ENCODE measurements at regions not wholly inside any gene's neighbourhood (a gene's known extent, or its start where the extent isn't known, plus 50 kb on each side); places are given as distances from the start of the nearest gene placed in this dataset.

- Histone ChIP-seq H3K4me1 (no peaks in the 10 kb centered on the region), H3K9me3 (no peaks in the 10 kb centered on the region), H3K27ac (no peak overlapping the region), H3K27me3 (no peaks in the 10 kb centered on the region), H3K36me3 (no peaks in the 10 kb centered on the region), H3K4me3 (no peak overlapping the region)
- no peak for TF ChIP-seq CTCF (IDR thresholded peaks at IDR 0.05)
- TF ChIP-seq POLR2A (IDR thresholded peaks at IDR 0.05): no peak
- TF ChIP-seq POLR2AphosphoS5 (IDR thresholded peaks at IDR 0.05): no peak
- intact Hi-C loops (cut with DNase I; ENCODE audit: low total_unique reads): no loop called here
- DNase-seq (ENCODE audit: low spot score in 2 of 2): no peak
These were observed 69.9 kb downstream of the FZD4 start for GRCh38 chr11:86885311-86885710.

GRCh38 chr11:86888164-86889000 is 66.8 kb downstream of the FZD4 start:
- H3K27me3 ChIP-seq: no peaks in the 10 kb centered on the region
- H3K4me1 ChIP-seq: no peaks in the 10 kb centered on the region
- TF ChIP-seq CTCF (IDR thresholded peaks at IDR 0.05): no peak
- TF ChIP-seq POLR2AphosphoS5 (IDR thresholded peaks at IDR 0.05): no peak
- no peak for TF ChIP-seq POLR2A (IDR thresholded peaks at IDR 0.05)
- intact Hi-C loops (cut with DNase I; ENCODE audit: low total_unique reads): no loop called here
- H3K36me3 ChIP-seq: no peaks in the 10 kb centered on the region
- DNase-seq (ENCODE audit: low spot score in 2 of 2): no peak
- H3K27ac ChIP-seq: no peak overlapping the region
- H3K9me3 ChIP-seq: no peaks in the 10 kb centered on the region
- H3K4me3 ChIP-seq: no peak overlapping the region

- Histone ChIP-seq H3K4me1 (no peaks in the 10 kb centered on the region), H3K36me3 (no peaks in the 10 kb centered on the region), H3K4me3 (no peak overlapping the region), H3K9me3 (no peaks in the 10 kb centered on the region), H3K27me3 (no peaks in the 10 kb centered on the region), H3K27ac (no peak overlapping the region)
- TF ChIP-seq POLR2A (IDR thresholded peaks at IDR 0.05) (no peak), CTCF (IDR thresholded peaks at IDR 0.05) (no peak), POLR2AphosphoS5 (IDR thresholded peaks at IDR 0.05) (no peak)
- DNase-seq (ENCODE audit: low spot score in 2 of 2): no peak
- intact Hi-C loops (cut with DNase I; ENCODE audit: low total_unique reads): no loop called here
These were observed 66.2 kb downstream of the FZD4 start for GRCh38 chr11:86889001-86889341.

GRCh38 chr11:86891036-86891435 is 64.2 kb downstream of the FZD4 start:
- H3K4me1 ChIP-seq: no peaks in the 10 kb centered on the region
- no peak for DNase-seq (ENCODE audit: low spot score in 2 of 2)
- H3K4me3 ChIP-seq: no peak overlapping the region
- no peak overlapping the region for H3K27ac ChIP-seq
- no peaks in the 10 kb centered on the region for H3K36me3 ChIP-seq
- no peaks in the 10 kb centered on the region for H3K27me3 ChIP-seq
- H3K9me3 ChIP-seq: no peaks in the 10 kb centered on the region
- no peak for TF ChIP-seq CTCF (IDR thresholded peaks at IDR 0.05)
- TF ChIP-seq POLR2AphosphoS5 (IDR thresholded peaks at IDR 0.05): no peak
- TF ChIP-seq POLR2A (IDR thresholded peaks at IDR 0.05): no peak
- intact Hi-C loops (cut with DNase I; ENCODE audit: low total_unique reads): no loop called here

- intact Hi-C loops (cut with DNase I; ENCODE audit: low total_unique reads): no loop called here
- TF ChIP-seq POLR2A (IDR thresholded peaks at IDR 0.05): no peak
- no peak for TF ChIP-seq CTCF (IDR thresholded peaks at IDR 0.05)
- no peak for TF ChIP-seq POLR2AphosphoS5 (IDR thresholded peaks at IDR 0.05)
- H3K4me1 ChIP-seq: no peaks in the 10 kb centered on the region
These were observed 62.0 kb downstream of the FZD4 start for GRCh38 chr11:86893235-86893634.

More at GRCh38 chr11:86893235-86893634, 62.0 kb downstream of the FZD4 start:
- no peak overlapping the region for H3K27ac ChIP-seq
- DNase-seq (ENCODE audit: low spot score in 2 of 2): no peak
- no peaks in the 10 kb centered on the region for H3K36me3 ChIP-seq
- H3K4me3 ChIP-seq: no peak overlapping the region
- H3K9me3 ChIP-seq: no peaks in the 10 kb centered on the region
- no peaks in the 10 kb centered on the region for H3K27me3 ChIP-seq
